ENCODE measurements at regions not wholly inside any gene's neighbourhood (a gene's known extent, or its start where the extent isn't known, plus 50 kb on each side); places are given as distances from the start of the nearest gene placed in this dataset.

DNA sequence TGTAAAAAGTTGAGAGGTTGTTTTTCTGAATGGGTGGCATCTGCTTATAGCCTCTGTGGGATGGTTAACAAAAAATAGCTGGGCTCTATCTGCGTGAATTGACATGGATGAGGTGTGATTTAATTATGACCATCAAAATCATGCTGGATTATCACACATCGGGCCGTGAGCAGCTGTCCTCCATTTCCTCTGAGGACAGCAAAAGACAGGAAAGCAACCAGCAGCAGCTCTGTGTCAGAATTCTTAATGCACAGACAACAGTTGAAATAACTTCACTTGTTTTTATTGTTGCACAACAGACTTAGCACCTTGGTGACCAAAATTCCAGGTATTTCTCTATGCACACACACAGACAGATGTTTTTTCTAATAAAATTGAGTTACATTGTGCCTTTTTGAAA is 54.5 kb upstream of the LAPTM5 start:
- TF ChIP-seq, protein P1, sequence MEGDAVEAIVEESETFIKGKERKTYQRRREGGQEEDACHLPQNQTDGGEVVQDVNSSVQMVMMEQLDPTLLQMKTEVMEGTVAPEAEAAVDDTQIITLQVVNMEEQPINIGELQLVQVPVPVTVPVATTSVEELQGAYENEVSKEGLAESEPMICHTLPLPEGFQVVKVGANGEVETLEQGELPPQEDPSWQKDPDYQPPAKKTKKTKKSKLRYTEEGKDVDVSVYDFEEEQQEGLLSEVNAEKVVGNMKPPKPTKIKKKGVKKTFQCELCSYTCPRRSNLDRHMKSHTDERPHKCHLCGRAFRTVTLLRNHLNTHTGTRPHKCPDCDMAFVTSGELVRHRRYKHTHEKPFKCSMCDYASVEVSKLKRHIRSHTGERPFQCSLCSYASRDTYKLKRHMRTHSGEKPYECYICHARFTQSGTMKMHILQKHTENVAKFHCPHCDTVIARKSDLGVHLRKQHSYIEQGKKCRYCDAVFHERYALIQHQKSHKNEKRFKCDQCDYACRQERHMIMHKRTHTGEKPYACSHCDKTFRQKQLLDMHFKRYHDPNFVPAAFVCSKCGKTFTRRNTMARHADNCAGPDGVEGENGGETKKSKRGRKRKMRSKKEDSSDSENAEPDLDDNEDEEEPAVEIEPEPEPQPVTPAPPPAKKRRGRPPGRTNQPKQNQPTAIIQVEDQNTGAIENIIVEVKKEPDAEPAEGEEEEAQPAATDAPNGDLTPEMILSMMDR (IDR thresholded peaks at IDR 0.05) = no peak
- TF ChIP-seq POLR2A (IDR thresholded peaks at IDR 0.05) = no peak
